Choroid plexus epithelial cell (primary cell): ENCODE measurements at regions not wholly inside any gene's neighbourhood (a gene's known extent, or its start where the extent isn't known, plus 50 kb on each side); places are given as distances from the start of the nearest gene placed in this dataset.
"Not testable (repeated sequence)": the region's sequence is repeated elsewhere in the genome, so short reads cannot be mapped to it uniquely, and the experiment has no call there.

ENCODE experiments used
- DNase-seq: peaks from one replicate; pipeline ENCODE4 v3.0.0-alpha.2; 2010; ENCODE audit warnings: low read depth
- H3K4me3 ChIP-seq: 2 replicates; pipeline ENCODE4 v1.5.1; 2011; ENCODE audit warnings: low read depth, mild to moderate bottlenecking, control low read depth, low read length, moderate library complexity
- TF ChIP-seq, protein P1 (sequence below): conservative IDR thresholded peaks from 2 replicates; pipeline ENCODE4 v1.5.1; 2011; ENCODE audit warnings: low read depth, mild to moderate bottlenecking, control low read depth, inconsistent platforms, low read length, moderate library complexity

- TF ChIP-seq, protein P1, sequence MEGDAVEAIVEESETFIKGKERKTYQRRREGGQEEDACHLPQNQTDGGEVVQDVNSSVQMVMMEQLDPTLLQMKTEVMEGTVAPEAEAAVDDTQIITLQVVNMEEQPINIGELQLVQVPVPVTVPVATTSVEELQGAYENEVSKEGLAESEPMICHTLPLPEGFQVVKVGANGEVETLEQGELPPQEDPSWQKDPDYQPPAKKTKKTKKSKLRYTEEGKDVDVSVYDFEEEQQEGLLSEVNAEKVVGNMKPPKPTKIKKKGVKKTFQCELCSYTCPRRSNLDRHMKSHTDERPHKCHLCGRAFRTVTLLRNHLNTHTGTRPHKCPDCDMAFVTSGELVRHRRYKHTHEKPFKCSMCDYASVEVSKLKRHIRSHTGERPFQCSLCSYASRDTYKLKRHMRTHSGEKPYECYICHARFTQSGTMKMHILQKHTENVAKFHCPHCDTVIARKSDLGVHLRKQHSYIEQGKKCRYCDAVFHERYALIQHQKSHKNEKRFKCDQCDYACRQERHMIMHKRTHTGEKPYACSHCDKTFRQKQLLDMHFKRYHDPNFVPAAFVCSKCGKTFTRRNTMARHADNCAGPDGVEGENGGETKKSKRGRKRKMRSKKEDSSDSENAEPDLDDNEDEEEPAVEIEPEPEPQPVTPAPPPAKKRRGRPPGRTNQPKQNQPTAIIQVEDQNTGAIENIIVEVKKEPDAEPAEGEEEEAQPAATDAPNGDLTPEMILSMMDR = no peak
- no peak overlapping the region for H3K4me3 ChIP-seq
- no peak for DNase-seq
Measured at GRCh38 chr16:88274847-88275246, 107.9 kb upstream of the ZNF469 start.

GRCh38 chr16:88275336-88276122 lies 107.2 kb upstream of the ZNF469 start:
- H3K4me3 ChIP-seq, DNase-seq: not testable (repeated sequence)

- H3K4me3 ChIP-seq, DNase-seq: not testable (repeated sequence)
Measured at GRCh38 chr16:88276123-88276588, 106.6 kb upstream of the ZNF469 start.

GRCh38 chr16:88276591-88276990 lies 106.2 kb upstream of the ZNF469 start:
- DNase-seq = no peak
- no peak overlapping the region for H3K4me3 ChIP-seq
- TF ChIP-seq, protein P1 = no peak

DNA sequence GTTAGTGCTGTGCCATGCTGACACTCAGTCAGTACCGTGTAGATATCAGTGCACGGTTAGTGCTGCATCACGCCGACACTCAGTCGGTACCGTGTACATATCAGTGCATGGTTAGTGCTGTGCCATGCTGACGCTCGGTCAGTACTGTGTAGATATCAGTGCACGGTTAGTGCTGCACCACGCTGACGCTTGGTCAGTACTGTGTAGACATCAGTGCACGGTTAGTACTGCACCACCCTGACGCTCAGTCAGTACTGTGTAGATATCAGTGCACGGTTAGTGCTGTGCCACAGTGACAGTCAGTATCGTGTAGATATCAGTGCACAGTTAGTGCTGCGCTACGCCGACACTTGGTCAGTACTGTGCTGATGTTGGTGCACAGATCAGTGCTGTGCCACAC lies 102.8 kb upstream of the ZNF469 start:
- TF ChIP-seq, protein P1 = no peak
- no peak overlapping the region for H3K4me3 ChIP-seq
- DNase-seq = no peak

GRCh38 chr16:88281858-88282563 lies 100.7 kb upstream of the ZNF469 start:
- H3K4me3 ChIP-seq = no peak overlapping the region
- DNase-seq = no peak
- TF ChIP-seq, protein P1 = no peak

GRCh38 chr16:88282564-88283395 lies 100.0 kb upstream of the ZNF469 start:
- TF ChIP-seq, protein P1 = no peak
- no peak overlapping the region for H3K4me3 ChIP-seq
- DNase-seq = peak; percentile 41
